ENCODE measurements at regions not wholly inside any gene's neighbourhood (a gene's known extent, or its start where the extent isn't known, plus 50 kb on each side); places are given as distances from the start of the nearest gene placed in this dataset.
"Not testable (repeated sequence)": the region's sequence is repeated elsewhere in the genome, so short reads cannot be mapped to it uniquely, and the experiment has no call there.

DNA sequence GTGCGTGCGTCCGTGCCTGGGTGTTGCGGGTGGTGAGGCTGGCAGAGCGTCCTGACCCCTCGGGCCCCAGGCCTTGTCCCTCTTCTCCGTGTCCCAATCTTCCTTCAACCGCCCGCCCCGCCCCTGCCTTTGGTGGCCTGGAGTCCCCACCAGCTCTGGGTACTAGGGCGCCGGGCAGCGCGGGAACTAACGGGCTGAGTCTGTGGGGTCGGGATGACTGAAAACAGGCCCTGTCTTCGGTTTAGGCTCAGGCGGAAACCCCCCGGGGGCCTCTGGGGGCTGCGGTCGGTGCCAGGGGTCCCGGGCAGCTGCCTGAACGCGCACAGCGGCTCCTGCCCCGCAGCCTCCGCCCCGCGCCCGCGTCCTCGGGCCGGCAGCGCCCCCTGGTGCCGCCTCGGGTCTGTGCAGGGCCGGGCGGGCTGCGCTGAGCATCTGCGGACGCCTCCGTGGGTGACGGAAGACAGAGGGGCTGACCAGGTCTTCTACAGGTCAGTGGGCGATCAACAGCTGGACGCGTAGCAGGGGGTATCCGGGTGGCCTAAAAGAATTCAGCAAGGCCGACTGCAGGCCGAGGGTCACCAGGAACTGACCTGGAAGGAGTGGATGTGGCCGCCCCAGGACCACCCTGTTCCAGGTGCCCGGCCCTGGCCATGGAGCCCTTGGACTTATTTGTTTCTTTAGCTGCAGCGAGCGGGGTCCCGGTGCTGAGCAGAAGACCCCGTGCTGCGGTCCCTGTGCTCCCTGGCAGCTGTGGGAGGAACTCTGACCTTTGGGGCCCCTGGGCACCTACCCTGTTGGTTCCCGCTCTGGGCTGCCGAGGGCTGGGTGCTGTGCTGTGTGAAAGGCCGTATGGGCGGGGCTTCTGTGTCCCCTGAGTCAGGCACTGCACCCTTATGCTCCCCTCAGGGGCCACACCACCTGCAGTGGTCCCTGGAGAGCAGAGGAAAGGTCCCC lies 130.2 kb upstream of the LPCAT1 start:
- peak; percentile 37 for DNase-seq (ENCODE audit: low read depth, low spot score)

DNA sequence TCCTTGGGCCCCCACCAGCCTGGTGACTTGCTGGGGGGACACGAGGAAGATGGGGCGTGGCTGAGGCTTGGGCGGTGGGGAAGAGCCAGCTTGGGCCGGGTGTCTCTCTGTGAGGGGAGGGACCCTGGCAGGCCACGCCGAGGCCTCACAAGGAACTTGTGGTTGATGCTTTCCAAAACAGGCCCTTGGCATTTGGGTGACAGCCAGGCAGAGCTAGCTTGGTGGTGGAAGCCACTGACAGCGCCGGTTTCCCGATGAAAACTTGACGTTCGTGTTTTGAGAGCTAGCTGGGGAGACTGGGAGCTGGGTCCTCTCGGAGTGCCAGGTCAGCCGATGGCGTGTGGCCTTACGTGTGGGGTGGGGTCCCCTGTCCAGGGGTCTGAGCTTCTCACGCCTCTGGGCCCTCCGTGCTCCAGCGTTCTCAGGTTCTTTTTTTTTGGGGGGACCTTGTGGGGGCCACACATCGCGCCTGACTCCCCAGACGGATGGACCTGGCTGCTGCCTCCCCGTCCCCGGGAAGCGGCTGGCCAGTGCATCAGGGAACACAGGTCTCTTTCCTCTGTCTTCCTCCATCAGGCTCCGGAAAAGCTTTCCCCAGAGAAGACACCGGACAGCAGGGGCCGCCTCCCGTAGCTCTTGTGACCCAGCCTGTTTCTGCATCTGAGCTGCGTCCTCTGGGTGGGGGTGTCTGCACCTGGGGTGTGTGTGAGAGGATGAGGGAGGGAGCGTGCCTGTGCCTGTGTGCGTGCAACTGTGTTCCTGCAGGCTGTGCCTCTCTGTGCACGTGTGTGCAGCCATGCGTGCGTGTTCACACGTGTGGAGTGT lies 129.3 kb upstream of the LPCAT1 start:
- no peak for DNase-seq (ENCODE audit: low read depth, low spot score)

DNA sequence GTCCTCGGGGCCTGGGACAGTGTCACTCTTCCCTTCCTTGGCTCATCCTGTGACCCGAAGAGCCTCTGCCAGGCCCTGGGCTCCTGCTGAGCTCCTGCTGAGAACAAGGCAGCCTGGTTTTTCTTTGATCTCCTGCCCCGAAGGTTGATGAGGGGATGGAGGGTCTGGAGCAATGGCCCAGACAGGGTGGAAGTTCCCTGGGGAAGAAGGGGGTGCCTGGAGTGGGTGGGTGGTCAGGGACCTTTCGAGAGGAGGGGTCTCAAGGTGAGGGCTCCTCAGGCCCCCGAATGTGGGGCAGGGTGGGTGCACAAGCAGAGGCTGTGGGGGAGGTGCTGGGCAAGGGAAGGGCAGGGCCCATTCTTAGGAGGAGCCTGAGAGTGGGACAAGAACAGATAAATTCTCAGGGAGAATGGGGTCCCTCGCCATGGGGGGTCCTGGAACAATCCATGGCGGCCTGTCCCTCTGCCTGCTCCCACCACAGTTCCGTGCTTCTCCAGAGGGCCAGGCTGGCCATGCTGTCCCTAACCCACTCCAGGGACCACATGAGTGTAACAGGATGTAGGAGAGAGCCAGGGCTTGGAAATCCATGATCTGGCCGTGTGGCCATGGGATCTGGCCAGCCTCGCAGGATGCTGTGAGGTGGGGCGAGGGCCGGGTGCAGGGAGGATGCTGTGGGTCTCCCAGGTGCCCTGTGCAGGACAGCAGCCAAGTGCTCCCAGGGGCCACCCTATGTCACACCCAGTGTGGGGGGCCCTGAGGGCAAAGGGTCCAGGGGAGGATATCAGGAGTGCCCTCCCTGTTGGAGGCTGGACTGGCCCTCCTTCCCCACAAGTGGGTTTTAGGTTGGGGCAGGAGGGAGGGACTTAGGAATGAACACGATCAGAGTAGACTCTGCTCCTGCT lies 128.5 kb upstream of the LPCAT1 start:
- DNase-seq (ENCODE audit: low read depth, low spot score) = peak; percentile 47

DNA sequence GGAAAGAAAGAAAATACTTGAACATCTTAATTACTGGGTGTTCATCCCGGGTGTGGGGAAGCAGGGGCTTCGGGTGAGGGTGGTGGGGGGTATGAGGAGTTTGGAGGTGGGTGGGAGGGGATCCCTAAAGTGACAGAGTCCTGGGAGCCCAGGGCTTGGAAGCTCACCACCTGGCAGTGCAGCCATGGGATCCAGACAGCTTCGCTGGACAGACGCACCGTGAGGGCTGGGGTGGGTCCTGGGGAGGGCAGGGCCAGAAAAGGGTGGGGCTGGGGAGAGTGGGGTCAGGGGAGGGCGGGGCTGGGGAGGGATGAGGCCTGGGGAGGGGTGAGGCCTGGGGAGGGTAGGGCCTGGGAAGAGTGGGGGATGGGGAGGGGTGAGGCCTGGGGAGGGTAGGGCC lies 127.5 kb upstream of the LPCAT1 start:
- DNase-seq (ENCODE audit: low read depth, low spot score) = no peak

DNA sequence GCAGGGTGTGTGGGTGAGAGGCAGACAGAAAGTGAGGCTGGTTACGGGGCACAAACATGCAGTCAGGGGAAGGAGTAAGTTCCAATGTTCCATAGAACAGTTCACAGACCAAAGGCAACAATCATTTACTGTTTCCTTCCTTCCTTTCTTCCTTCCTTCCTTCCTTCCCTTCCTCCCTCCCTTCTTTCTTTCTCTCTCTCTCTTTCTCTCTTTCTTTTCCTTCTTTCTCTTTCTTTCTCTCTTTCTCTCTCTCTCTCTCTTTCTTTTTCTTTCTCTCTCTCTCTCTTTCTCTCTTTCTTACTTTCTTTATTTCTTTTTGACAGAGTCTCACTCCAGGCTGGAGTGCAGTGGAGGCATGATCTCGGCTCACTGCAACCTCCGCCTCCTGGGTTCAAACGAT lies 125.8 kb upstream of the LPCAT1 start:
- no peak for DNase-seq (ENCODE audit: low read depth, low spot score)

GRCh38 chr5:1648806-1649205 lies 125.0 kb upstream of the LPCAT1 start:
- DNase-seq (ENCODE audit: low read depth, low spot score) = no peak

DNA sequence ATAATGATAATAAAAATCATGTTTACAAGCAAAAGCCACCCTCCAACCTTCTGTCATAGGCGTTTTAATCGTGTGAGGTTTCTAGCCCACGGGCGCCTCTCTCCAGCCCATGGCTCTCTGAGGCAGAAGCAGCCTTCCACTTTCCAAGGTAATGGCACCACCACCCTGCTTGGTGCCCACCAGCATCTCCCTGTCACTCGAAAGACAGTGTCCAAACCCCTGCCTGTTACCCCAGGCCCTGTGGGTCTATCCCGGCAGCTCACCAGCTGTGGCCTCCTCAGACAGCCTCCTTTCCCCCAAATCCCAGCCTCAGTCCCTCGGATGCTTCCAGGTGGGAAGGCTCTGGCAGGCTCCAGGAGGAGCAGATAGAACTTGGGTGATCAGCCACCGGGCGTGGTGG lies 123.8 kb upstream of the LPCAT1 start:
- DNase-seq (ENCODE audit: low read depth, low spot score) = no peak

GRCh38 chr5:1644810-1645571 lies 121.2 kb upstream of the LPCAT1 start:
- peak; percentile 96 for DNase-seq (ENCODE audit: low read depth, low spot score)

GRCh38 chr5:1644393-1644809 lies 120.6 kb upstream of the LPCAT1 start:
- DNase-seq (ENCODE audit: low read depth, low spot score) = not testable (repeated sequence)

GRCh38 chr5:1643651-1644392 lies 120.1 kb upstream of the LPCAT1 start:
- DNase-seq (ENCODE audit: low read depth, low spot score) = peak; percentile 33

GRCh38 chr5:1642621-1643061 lies 118.9 kb upstream of the LPCAT1 start:
- peak; percentile 1 for DNase-seq (ENCODE audit: low read depth, low spot score)

GRCh38 chr5:1642221-1642620 lies 118.5 kb upstream of the LPCAT1 start:
- DNase-seq (ENCODE audit: low read depth, low spot score) = peak; percentile 1

- peak; percentile 85 for DNase-seq (ENCODE audit: low read depth, low spot score)
Measured at GRCh38 chr5:1641560-1642166, 117.9 kb upstream of the LPCAT1 start.

DNA sequence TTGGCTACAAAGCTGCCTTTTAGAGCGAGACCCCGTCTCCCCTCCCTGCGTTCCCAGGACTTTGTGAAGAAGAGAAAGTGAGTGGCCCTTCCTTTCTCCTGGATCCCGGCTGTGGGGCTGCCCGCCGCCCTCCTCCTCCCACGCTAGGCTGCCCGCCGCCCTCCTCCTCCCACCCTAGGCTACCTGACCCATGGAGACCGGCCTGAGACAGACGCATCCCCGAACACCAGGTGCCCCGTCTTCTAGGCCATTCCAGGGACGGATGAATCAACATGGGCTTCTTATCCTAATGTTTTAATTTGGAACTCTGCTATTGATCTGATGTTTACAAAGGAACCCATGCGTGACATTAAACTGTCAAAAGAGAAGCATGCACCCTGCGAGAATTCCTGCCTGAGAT lies 117.3 kb upstream of the LPCAT1 start:
- DNase-seq (ENCODE audit: low read depth, low spot score) = no peak

DNA sequence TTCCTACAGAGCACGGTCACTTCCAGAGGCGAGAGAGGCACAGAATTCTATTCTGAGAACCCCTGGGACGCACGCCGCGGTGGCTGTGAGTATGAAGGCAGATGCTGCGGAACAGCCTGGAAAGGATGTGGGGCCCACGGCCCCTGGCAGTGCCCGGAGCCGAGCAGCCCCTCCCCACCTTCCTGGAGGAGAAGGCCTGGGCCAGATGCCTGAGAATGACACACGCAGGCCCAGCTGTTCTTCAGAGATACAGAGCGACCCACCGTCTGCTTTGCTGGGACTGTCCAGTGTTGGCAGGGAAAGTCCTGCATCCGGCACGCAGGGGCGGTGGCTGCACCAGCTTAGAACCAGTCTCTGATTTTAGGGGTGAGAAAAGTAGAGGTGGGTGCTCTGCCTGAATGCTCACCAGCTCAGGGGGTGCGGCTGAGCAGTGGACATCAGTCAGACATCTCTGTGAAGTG lies 116.7 kb upstream of the LPCAT1 start:
- DNase-seq (ENCODE audit: low read depth, low spot score) = no peak

DNA sequence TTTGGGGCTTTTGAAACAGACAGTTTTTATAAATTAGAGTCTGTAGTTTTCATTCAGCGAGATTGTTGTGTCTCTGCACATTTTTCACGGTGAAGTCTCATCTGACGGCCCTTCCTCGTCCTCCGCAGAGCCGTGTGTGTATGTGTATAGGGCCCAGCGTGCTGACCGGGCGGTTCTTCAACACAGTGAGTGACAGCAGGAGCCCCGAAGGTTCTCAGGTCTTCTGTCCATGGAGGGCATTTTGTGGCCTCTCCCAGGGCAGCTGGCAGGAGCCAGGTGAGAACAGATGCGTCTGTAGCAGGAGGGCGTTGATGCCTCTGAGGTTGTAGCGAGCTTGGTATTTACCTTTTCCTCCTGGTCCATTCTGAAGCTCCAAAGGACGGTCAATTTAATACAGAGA lies 116.0 kb upstream of the LPCAT1 start:
- no peak for DNase-seq (ENCODE audit: low read depth, low spot score)

GRCh38 chr5:1638658-1639400 lies 115.1 kb upstream of the LPCAT1 start:
- DNase-seq (ENCODE audit: low read depth, low spot score) = no peak

DNA sequence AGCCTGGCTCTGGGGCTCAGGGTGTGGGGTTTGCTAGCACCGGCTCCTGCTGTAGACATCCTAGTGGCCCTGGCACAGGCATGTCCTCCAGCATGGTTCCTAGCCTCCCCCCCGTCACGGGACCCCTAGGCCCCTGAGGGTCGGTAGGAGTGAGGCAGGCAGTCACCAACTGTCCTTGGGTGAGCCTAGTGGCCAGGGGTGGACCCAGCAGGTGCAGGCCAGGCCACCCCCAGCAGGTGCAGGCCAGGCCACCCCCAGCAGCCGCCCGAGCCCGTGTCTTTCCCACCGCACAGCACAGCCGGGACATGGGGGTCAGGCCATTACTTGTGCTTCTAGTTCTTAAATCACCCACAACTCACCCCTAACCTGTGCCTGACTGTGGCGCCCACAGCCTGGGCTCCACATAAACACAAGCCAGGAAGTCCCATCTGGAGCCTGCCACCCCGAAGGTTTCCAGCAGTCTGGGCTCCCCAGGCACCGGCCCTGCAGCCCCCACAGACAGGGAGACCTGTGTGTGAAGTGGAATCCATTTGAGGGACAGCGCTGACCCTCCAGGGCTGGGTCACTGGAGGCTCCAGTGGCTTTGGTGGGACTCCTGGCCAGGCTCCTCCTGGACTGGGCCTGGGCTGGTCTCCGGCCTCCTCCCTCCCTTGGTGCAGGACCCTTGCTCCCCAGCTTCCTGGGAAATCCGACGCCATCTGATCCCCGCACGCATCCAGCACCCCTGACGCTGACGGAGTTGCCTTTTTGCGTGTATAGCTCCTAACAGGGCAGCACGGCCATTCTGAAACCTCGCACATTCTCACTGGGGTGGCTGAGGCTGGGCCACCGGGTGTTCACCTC lies 114.1 kb upstream of the LPCAT1 start:
- DNase-seq (ENCODE audit: low read depth, low spot score) = no peak

All from ELF-1 (cell line).